ENCODE measurements at regions not wholly inside any gene's neighbourhood (a gene's known extent, or its start where the extent isn't known, plus 50 kb on each side); places are given as distances from the start of the nearest gene placed in this dataset.

DNA sequence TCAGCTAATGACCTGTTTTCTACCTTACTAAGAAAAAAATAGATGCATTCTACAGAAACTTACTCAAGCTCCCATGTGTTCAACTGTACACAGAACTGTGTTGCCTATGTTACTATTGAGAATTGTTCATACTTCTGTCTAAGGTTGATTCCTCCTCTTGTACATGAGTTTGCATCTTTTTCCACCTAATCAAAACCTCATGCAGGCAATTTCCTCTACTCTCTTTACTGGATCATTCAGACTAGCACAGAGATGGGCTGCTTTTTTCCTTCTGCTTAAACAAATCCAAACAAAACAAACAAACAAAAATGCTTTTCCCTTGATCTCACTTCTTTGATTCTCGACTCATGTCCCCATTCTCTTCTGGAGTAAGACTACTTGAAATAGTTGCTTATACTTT is 58.8 kb upstream of the PTGFR start:
- Mint-ChIP-seq H3K36me3 (ENCODE audit: low read depth) (peaks cover 15% of the 10 kb centered on the region; the same call in 1 of the 2 replicates), H3K4me3 (no peak overlapping the region), H3K27ac (no peak overlapping the region), H3K27me3 (ENCODE audit: insufficient read depth) (peaks cover 7% of the 10 kb centered on the region; the same call in 1 of the 2 replicates), H3K9me3 (peaks cover 4% of the 10 kb centered on the region; the same call in 1 of the 2 replicates), H3K4me1 (ENCODE audit: low read depth) (peaks cover 10% of the 10 kb centered on the region)
- TF ChIP-seq, protein P1, sequence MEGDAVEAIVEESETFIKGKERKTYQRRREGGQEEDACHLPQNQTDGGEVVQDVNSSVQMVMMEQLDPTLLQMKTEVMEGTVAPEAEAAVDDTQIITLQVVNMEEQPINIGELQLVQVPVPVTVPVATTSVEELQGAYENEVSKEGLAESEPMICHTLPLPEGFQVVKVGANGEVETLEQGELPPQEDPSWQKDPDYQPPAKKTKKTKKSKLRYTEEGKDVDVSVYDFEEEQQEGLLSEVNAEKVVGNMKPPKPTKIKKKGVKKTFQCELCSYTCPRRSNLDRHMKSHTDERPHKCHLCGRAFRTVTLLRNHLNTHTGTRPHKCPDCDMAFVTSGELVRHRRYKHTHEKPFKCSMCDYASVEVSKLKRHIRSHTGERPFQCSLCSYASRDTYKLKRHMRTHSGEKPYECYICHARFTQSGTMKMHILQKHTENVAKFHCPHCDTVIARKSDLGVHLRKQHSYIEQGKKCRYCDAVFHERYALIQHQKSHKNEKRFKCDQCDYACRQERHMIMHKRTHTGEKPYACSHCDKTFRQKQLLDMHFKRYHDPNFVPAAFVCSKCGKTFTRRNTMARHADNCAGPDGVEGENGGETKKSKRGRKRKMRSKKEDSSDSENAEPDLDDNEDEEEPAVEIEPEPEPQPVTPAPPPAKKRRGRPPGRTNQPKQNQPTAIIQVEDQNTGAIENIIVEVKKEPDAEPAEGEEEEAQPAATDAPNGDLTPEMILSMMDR (IDR thresholded peaks at IDR 0.05): no peak
- DNase-seq: no peak

DNA sequence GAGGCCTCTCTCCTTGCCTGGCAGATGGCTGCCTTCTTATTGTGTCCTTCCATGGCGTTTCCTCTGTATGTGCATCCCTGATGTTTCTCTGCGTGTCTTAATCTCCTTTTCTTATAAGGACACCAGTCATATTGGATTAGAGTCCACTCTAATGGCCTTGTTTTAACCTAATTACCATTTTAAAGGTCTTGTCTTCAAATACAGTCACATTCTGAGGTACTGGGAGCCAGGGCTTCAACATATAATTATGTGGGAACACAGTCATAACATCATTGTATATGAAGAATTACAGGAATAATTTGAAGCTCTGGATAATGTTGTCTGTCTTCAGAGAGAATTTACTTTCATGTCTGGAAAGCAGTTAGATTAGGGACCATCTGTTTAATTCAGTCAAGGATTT is 56.4 kb upstream of the PTGFR start:
- Mint-ChIP-seq H3K36me3 (ENCODE audit: low read depth) (peaks cover 15% of the 10 kb centered on the region; the same call in 1 of the 2 replicates), H3K27ac (no peak overlapping the region), H3K9me3 (peaks cover 4% of the 10 kb centered on the region; the same call in 1 of the 2 replicates), H3K4me3 (no peak overlapping the region), H3K27me3 (ENCODE audit: insufficient read depth) (peaks cover 7% of the 10 kb centered on the region), H3K4me1 (ENCODE audit: low read depth) (peaks cover 26% of the 10 kb centered on the region)
- no peak for DNase-seq
- TF ChIP-seq, protein P1 (IDR thresholded peaks at IDR 0.05): no peak

DNA sequence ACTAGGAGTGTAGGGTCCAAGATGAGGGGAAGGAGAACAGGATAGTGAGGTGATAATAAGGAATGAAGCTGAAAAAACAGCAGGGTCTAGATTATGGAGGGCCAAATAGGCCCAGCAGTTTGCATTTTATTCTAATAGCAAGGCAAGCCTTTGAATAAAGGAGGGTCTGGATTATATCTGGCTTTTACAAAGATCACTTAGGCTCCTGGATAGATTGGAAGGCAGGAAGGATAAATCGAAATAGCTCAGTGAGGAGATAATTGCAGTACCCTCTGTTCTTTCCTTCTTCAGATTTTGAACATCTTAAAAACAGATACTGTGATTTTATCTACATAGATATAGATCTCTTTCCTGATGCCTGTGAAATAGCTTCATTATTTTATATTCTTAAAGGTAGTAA is 53.8 kb upstream of the PTGFR start:
- peaks cover 13% of the 10 kb centered on the region; the same call in 1 of the 2 replicates for H3K36me3 Mint-ChIP-seq (ENCODE audit: low read depth)
- no peak overlapping the region for H3K4me3 Mint-ChIP-seq
- H3K4me1 Mint-ChIP-seq (ENCODE audit: low read depth): peaks cover 47% of the 10 kb centered on the region
- TF ChIP-seq, protein P1 (IDR thresholded peaks at IDR 0.05): no peak
- peaks cover 4% of the 10 kb centered on the region; the same call in 1 of the 2 replicates for H3K9me3 Mint-ChIP-seq
- no peak overlapping the region for H3K27ac Mint-ChIP-seq
- no peak for DNase-seq
- peaks cover 7% of the 10 kb centered on the region for H3K27me3 Mint-ChIP-seq (ENCODE audit: insufficient read depth)

DNA sequence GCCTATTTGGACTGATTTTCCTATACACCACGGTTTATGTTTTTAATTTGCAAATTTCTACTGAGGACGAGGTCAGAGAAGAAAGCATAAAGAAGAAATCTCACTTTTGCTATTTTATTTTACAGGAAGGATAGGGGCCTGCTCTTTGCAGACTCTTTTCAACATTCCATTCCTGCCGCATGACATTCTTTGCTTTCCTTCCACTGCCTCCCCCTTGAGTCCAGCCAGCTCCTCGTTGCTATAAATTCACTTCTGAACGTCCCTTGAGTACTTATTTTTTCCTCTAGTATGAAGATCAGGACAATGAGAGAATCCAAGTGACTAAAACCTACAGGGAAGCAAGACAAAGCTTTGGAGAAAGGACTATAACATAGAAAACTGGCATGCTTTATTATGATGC is 53.4 kb upstream of the PTGFR start:
- DNase-seq: no peak
- peaks cover 7% of the 10 kb centered on the region for H3K27me3 Mint-ChIP-seq (ENCODE audit: insufficient read depth)
- TF ChIP-seq, protein P1 (IDR thresholded peaks at IDR 0.05): no peak
- H3K36me3 Mint-ChIP-seq (ENCODE audit: low read depth): peaks cover 9% of the 10 kb centered on the region; the same call in 1 of the 2 replicates
- H3K27ac Mint-ChIP-seq: no peak overlapping the region
- no peak overlapping the region for H3K4me3 Mint-ChIP-seq
- H3K9me3 Mint-ChIP-seq: peaks cover 4% of the 10 kb centered on the region; the same call in 1 of the 2 replicates
- H3K4me1 Mint-ChIP-seq (ENCODE audit: low read depth): peaks cover 47% of the 10 kb centered on the region

DNA sequence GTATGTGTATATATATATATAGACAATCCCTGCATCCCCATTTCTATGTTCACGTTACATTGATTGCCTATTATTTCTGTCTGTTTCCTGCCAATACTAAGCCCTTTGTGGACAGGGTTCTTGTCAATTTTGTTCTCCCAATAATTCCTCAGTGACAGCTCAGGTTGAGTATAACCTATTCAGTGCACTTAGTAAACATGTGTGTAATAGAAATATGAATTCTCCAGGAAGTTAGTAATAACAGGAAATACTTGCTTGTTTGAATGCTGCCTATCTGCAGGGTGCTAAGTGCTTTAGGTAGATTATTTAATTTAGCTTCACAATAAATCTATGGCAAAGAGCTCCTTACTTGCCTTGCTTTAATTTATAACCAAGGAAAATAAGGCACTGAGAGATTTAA is 52.8 kb upstream of the PTGFR start:
- TF ChIP-seq, protein P1 (IDR thresholded peaks at IDR 0.05): no peak
- peaks cover 4% of the 10 kb centered on the region; the same call in 1 of the 2 replicates for H3K9me3 Mint-ChIP-seq
- DNase-seq: no peak
- peaks cover 9% of the 10 kb centered on the region; the same call in 1 of the 2 replicates for H3K36me3 Mint-ChIP-seq (ENCODE audit: low read depth)
- H3K27ac Mint-ChIP-seq: no peak overlapping the region
- H3K4me3 Mint-ChIP-seq: no peak overlapping the region
- peaks cover 7% of the 10 kb centered on the region for H3K27me3 Mint-ChIP-seq (ENCODE audit: insufficient read depth)
- peaks cover 50% of the 10 kb centered on the region for H3K4me1 Mint-ChIP-seq (ENCODE audit: low read depth)
